Neural progenitor cell (in vitro differentiated cells): ENCODE measurements at regions not wholly inside any gene's neighbourhood (a gene's known extent, or its start where the extent isn't known, plus 50 kb on each side); places are given as distances from the start of the nearest gene placed in this dataset.

ENCODE experiments used
- EZH2 ChIP-seq: fragments of 200-600 bp; sonication (generic); IDR thresholded peaks from 2 replicates; pipeline ENCODE4 v1.6.1; 2017; ENCODE audit warnings: antibody characterized with exemption, mild to moderate bottlenecking, moderate library complexity
- TF ChIP-seq, protein P1 (sequence below): fragments of 200-600 bp; sonication (generic); IDR thresholded peaks from 2 replicates; pipeline ENCODE4 v1.5.1; 2017; ENCODE audit warnings: antibody characterized with exemption, mild to moderate bottlenecking

DNA sequence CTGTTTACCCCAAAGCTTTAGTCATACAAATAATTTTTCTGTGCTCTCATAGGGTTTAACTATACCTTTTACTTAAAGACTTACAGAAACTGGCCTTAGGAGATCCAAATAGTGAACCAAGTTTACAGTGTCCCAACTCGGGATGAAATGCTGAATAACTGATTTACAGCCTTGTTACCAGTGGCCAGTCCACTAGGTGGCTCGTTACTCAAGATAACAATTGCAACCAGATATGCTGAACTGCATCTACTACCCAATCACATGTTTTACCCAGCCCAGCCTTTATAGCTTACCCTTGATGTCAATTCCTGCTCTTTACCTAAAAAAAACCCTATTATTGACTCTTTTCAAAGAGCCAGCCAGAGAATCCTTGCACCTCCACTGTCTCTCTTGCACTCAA, 1148.8 kb upstream of the ADGRL4 start:
- TF ChIP-seq, protein P1, sequence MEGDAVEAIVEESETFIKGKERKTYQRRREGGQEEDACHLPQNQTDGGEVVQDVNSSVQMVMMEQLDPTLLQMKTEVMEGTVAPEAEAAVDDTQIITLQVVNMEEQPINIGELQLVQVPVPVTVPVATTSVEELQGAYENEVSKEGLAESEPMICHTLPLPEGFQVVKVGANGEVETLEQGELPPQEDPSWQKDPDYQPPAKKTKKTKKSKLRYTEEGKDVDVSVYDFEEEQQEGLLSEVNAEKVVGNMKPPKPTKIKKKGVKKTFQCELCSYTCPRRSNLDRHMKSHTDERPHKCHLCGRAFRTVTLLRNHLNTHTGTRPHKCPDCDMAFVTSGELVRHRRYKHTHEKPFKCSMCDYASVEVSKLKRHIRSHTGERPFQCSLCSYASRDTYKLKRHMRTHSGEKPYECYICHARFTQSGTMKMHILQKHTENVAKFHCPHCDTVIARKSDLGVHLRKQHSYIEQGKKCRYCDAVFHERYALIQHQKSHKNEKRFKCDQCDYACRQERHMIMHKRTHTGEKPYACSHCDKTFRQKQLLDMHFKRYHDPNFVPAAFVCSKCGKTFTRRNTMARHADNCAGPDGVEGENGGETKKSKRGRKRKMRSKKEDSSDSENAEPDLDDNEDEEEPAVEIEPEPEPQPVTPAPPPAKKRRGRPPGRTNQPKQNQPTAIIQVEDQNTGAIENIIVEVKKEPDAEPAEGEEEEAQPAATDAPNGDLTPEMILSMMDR, result peak; percentile 56
- no peak for TF ChIP-seq EZH2
